Testis (tissue), 2 donors: ENCODE measurements at regions not wholly inside any gene's neighbourhood (a gene's known extent, or its start where the extent isn't known, plus 50 kb on each side); places are given as distances from the start of the nearest gene placed in this dataset.

Experiments
- DNase-seq: peaks from one replicate; pipeline ENCODE4 v3.0.0-alpha.2; 2019
- H3K27ac ChIP-seq, 2 donors: fragments of 200-600 bp; sonication (generic); one replicate each; pipeline ENCODE4 v1.5.1; 2019
- H3K27me3 ChIP-seq: fragments of 200-600 bp; sonication (generic); one replicate; pipeline ENCODE4 v1.5.1; 2019
- H3K36me3 ChIP-seq: fragments of 200-600 bp; sonication (generic); one replicate; pipeline ENCODE4 v1.5.1; 2017; ENCODE audit warnings: low read depth; ENCODE audit errors: missing control alignments
- H3K4me1 ChIP-seq: fragments of 200-600 bp; sonication (generic); one replicate; pipeline ENCODE4 v1.5.1; 2019
- H3K4me3 ChIP-seq, 2 donors: fragments of 200-600 bp; sonication (generic); one replicate each; pipeline ENCODE4 v1.5.1; 2017 to 2019
- H3K9me3 ChIP-seq: fragments of 200-600 bp; sonication (generic); one replicate; pipeline ENCODE4 v1.5.1; 2017
- CTCF ChIP-seq, 3 experiments: fragments of 450-650 bp in 2 of 3; fragments of 200-600 bp in 1 of 3; sonication (generic) in 1 of 3; IDR thresholded peaks; one replicate each; pipeline ENCODE4 v1.5.1; 2016 to 2019; ENCODE audit warnings: antibody characterized with exemption in 3 of 3, mild to moderate bottlenecking in 2 of 3, moderate library complexity in 1 of 3
- POLR2A ChIP-seq: fragments of 450-650 bp; IDR thresholded peaks from one replicate; pipeline ENCODE4 v1.6.1; 2017; ENCODE audit warnings: antibody characterized with exemption, mild to moderate bottlenecking, moderate library complexity
- WGBS, 2 donors: methylation state at CpG; one replicate each; pipeline ENCODE4 v1.1.5; 2018; 5-methylcytosine and 5-hydroxymethylcytosine counted together
- intact Hi-C: fragments of 100-400 bp; cut with DNase I; formaldehyde crosslinking; loops from one replicate; pipeline ENCODE4 v1.15.1; 2023; ENCODE audit warnings: low total_unique reads

GRCh38 chr12:19039515-19039914 lies 90.0 kb upstream of the PLEKHA5 start:
- Histone ChIP-seq H3K27ac (no peak overlapping the region), H3K27me3 (no peaks in the 10 kb centered on the region), H3K9me3 (no peaks in the 10 kb centered on the region), H3K4me3 (no peak overlapping the region), H3K36me3 (no peaks in the 10 kb centered on the region), H3K4me1 (no peaks in the 10 kb centered on the region)
- no peak for TF ChIP-seq POLR2A
- no peak for TF ChIP-seq CTCF (IDR thresholded peaks at IDR 0.05)
- DNase-seq = no peak
- intact Hi-C loops = no loop called here
- 32 to 50% methylated on average over 3 of the region's 3 CpGs for WGBS, 2 donors

- intact Hi-C loops = no loop called here
- no peak for TF ChIP-seq POLR2A
- Histone ChIP-seq H3K4me3 (no peak overlapping the region), H3K9me3 (no peaks in the 10 kb centered on the region), H3K27ac (no peak overlapping the region), H3K27me3 (no peaks in the 10 kb centered on the region), H3K4me1 (no peaks in the 10 kb centered on the region), H3K36me3 (no peaks in the 10 kb centered on the region)
- no peak for DNase-seq
- WGBS, 2 donors = 87 to 96% methylated on average over 3 of the region's 3 CpGs
Measured at GRCh38 chr12:19042221-19042620, 87.3 kb upstream of the PLEKHA5 start.

GRCh38 chr12:19044430-19044829 lies 85.1 kb upstream of the PLEKHA5 start:
- DNase-seq = no peak
- Histone ChIP-seq H3K27me3 (no peaks in the 10 kb centered on the region), H3K27ac (no peak overlapping the region), H3K4me1 (no peaks in the 10 kb centered on the region), H3K4me3 (no peak overlapping the region), H3K36me3 (no peaks in the 10 kb centered on the region), H3K9me3 (no peaks in the 10 kb centered on the region)
- TF ChIP-seq CTCF (IDR thresholded peaks at IDR 0.05) (no peak), POLR2A (no peak)
- intact Hi-C loops = no loop called here
- 39 to 44% methylated on average over 3 of the region's 3 CpGs for WGBS, 2 donors

GRCh38 chr12:19044891-19045290 lies 84.6 kb upstream of the PLEKHA5 start:
- no peaks in the 10 kb centered on the region for H3K4me1 ChIP-seq
- TF ChIP-seq CTCF (IDR thresholded peaks at IDR 0.05) = no peak
- no peak for TF ChIP-seq POLR2A
- 65 to 72% methylated on average over 4 of the region's 4 CpGs for WGBS, 2 donors
- DNase-seq = no peak
- no peaks in the 10 kb centered on the region for H3K9me3 ChIP-seq
- H3K27me3 ChIP-seq = no peaks in the 10 kb centered on the region
- intact Hi-C loops = no loop called here
- no peaks in the 10 kb centered on the region for H3K36me3 ChIP-seq
- no peak overlapping the region for H3K27ac ChIP-seq
- H3K4me3 ChIP-seq = no peak overlapping the region

GRCh38 chr12:19045426-19045825 lies 84.1 kb upstream of the PLEKHA5 start:
- no peak for TF ChIP-seq CTCF (IDR thresholded peaks at IDR 0.05)
- no peak for TF ChIP-seq POLR2A
- Histone ChIP-seq H3K9me3 (no peaks in the 10 kb centered on the region), H3K27ac (no peak overlapping the region), H3K4me1 (no peaks in the 10 kb centered on the region), H3K4me3 (no peak overlapping the region), H3K27me3 (no peaks in the 10 kb centered on the region), H3K36me3 (no peaks in the 10 kb centered on the region)
- intact Hi-C loops = no loop called here
- DNase-seq = no peak
- WGBS, 2 donors = 56 to 68% methylated on average over 2 of the region's 2 CpGs
